HS-5 (cell line): ENCODE measurements at regions not wholly inside any gene's neighbourhood (a gene's known extent, or its start where the extent isn't known, plus 50 kb on each side); places are given as distances from the start of the nearest gene placed in this dataset.
"Not testable (repeated sequence)": the region's sequence is repeated elsewhere in the genome, so short reads cannot be mapped to it uniquely, and the experiment has no call there.

ENCODE experiments used
- DNase-seq: peaks from one replicate; pipeline ENCODE4 v3.0.0-alpha.2; 2012; ENCODE audit warnings: low read depth

DNA sequence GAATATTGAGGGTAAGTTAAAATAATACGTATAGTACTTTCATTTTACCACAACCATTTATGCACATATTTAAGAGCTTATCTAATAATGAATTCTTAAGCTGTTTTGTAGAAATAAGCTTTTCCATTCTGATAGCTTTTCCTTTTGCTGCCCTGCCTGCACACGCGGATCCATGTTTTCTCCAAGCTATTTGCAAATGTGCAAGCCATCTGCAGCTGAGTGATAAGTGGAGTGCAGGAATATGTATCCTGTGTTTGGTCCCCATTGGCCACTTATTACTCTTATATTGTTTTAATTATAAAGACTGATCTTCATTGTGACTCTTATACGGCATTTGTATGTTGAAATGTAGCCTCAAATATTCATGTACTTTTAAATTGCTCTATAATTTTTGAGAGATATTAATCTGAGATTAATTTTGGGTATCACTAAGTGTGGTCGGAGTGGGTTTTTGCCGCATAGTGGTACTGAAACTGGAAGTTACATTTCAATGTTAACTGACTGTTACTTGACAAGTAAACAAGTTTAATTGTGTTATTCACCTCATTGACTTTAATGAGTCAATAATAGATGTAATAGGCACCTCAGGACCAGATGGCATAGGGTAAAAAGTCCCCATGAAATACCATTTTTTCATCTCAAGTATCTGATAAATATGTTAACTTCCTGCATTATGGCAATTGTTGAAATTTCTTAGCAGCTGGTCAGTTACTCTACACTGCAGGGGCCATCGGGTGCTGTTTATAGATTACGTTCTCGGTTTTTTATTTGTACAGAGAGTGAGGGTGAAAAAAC is 1567.4 kb downstream of the EFNB2 start:
- DNase-seq: no peak

DNA sequence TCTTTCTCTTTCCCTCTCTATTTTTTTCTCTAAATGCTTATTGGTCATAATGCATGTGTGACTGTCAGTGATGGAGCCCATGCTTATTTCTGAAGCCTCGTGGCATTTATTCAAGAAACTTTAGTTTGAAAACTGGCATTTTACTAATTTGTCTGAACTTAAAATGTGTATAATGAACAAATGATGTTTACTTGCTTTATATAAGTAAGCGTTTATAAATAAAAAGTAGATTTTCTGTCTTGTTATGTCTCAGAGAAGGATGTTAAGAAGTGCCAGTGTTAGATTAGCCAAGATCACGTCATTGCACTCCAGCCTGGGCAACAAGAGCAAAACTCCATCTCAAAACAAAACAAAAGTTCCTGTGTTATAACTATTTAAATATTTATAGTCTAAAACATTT is 1568.1 kb downstream of the EFNB2 start:
- DNase-seq: no peak

GRCh38 chr13:104962411-104962810 is 1573.1 kb downstream of the EFNB2 start:
- no peak for DNase-seq

DNA sequence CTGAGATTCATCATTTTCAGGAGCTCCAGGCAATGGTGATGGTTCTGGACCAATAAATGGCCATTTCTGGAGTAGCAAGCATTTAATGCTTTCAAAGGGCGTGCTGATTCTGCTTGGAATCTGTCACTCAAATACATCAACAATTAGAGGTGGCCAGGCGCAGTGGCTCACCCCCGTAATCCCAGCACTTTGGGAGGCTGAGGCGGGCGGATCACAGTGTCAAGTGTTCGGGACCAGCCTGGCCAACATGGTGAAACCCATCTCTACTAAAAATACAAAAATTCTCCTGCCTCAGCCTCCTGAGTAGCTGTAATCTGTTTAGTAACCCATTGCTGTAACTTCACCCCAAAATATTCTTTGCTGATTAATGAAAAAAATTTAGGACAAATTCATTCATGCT is 1574.2 kb downstream of the EFNB2 start:
- DNase-seq: no peak

DNA sequence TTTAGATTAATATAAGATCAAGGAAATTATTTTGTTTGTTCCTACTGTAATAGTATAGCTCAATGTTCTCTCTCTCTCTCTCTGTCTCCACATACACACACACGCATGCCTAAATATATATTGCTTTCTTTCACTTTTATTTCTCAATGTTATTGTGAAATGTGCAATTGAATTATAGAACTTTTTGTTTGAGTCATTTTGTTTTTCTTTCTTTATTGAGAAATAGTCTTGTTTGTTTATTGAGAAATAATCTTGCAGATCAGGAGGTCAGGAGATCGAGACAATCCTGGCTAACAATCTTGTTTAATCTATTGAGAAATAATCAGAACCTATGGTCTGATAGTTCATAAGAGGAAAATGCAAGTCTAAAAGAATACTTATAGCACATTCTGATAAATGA is 1581.3 kb downstream of the EFNB2 start:
- no peak for DNase-seq

DNA sequence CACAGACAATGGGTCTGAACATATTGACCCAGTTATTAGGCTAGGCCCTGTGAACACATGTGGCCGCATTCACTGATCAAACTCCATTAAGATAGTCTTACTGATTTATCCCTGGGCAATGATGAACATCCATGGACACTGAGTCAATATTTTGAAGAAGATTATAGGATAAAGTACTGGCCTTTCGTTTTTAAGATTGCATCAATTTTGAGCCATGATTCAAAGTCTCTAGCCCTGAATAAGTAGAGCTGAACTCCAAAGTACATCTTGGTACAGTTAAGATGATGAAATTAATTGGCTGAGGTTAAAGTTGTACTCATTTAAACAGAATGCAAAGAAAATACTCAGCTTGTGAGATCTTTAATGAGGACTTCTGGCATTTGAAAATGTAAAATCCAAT is 1581.9 kb downstream of the EFNB2 start:
- DNase-seq: no peak

- DNase-seq: no peak
Measured at GRCh38 chr13:104949840-104950740, 1585.4 kb downstream of the EFNB2 start.

GRCh38 chr13:104944176-104944575 is 1591.3 kb downstream of the EFNB2 start:
- DNase-seq: no peak

DNA sequence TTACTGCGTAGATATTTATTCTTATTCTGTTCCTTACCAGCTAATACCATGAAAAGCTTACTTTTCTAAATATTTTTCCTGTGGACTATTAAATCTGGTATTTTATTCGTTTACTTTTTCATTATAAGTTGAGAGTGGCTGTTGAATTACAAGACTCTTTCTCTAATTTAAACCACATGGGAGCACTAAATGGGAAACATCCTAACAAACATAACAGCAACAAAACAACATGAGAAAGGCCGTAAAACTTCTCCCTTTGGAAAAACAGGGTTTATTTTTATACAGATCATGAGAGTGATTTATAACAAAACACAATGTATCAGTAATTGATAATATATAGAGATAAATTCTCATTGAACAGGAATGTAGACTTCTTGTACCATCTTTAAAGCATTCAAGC is 1592.1 kb downstream of the EFNB2 start:
- no peak for DNase-seq

DNA sequence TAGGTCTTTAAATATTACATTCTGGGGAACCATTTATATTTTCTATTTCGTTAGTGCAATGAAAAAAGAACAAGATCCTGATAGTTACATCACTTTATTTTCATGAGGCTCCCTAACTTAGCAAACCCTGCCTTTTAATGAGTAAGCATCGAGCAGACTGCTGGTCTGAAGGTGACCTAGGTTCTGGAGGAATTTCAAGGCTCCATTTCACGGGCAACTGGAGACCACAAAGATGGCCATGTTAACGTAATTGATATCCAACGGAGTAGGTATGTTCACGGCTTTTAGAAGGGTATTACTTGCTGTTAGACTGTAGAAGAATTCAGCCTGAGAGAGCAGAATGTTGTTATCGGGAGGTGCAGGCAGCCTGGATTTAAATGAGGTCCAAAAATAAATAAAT is 1597.6 kb downstream of the EFNB2 start:
- no peak for DNase-seq

DNA sequence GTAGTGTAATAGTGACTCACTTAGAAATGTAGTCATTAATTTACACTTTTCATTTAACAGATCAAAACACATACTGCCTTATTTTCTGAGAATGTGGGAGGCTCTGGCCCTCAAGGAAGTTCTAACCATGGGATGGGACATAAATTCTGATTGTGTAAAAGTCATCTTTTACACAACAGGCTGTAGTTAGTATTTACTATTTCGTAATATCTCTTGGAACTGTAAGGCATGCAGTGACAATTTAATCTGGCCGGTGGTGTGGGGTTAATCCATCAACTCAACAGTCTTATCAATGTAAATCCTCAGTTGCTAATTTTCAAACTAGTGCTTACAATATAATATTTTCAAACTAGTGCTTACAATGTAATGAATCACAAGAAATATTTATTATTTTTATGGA is 1599.2 kb downstream of the EFNB2 start:
- no peak for DNase-seq

GRCh38 chr13:104920513-104920912 is 1614.9 kb downstream of the EFNB2 start:
- not testable (repeated sequence) for DNase-seq

GRCh38 chr13:104920091-104920490 is 1615.4 kb downstream of the EFNB2 start:
- DNase-seq: no peak

DNA sequence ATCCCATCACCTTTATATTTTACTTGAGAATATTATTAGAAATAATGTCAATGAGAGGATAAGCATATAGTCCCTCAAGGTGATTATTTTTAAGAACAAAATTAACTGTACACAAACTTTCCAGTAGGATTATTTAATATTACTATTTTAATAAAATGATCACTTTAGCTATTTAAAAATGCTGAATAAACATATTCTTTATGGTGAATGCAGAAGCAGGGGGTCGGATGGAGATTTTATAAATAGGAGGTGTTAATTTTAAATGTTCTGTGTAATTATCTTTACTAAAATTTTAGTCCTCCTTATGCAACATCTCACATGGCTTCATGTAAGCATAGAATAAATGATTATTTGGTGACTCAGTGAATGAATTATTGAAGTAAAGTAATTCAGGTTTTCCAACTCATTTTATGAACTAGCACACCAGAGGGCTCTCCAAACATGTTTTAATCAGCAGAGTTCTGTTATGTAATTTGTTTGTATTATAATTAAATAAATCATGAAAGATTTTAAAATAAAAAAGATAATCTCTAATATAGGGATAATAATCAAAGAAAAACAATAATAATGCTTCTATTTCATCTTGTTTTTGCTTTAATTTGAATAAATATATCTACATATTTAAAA is 1635.2 kb downstream of the EFNB2 start:
- no peak for DNase-seq

DNA sequence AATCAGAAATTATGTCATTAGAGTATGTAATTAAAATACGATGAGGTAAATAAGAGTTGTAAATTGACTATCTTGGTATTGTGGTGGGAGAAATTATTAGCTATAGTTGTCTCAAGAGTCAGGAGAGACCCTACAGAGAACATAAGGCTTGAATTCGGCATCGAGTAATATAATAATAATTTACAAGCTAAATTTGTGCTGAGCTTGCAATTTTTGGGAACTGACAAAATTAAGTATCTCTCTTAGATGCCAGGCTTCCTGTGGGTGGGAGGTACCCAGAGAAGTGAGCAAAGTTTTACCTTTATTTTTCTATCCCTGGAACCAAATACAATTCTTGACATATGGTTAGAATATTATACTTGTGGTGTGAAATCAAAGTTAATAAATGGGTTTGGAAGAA is 1637.0 kb downstream of the EFNB2 start:
- DNase-seq: no peak

- no peak for DNase-seq
Measured at GRCh38 chr13:104895521-104895920, 1639.9 kb downstream of the EFNB2 start.

DNA sequence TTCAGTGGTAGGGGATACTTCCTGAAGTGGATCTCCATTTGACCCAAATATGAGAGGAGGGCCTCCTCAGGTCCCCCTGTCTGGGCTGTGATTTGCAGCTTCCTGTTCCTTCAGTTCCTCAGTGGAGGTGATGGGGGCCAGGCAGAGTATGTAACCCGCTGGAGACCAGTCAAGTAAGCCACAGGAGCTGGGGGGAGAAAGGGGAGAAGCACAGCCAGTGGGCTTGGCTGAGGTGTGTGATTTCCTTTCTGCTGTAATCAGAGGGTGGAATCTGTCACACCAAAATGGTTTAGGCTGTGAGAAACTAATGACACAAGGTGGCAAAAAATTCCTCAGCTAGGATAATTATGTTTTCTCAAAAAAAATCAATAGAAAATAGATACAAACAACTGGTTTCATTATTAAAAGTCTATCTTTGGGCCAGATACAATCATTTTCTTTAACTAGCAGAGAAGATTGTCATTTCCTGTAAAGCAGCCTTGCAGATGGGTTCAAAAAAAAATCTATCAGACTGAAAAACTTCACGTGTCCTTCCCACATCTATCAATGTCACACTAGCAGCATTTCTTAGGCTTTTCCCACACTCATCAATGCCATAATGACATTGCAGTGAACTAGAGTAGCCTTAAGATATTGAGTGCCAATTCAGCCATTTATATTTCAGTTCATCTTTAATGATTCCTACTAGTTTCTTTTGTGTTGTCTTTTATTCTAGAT is 1660.3 kb downstream of the EFNB2 start:
- DNase-seq: no peak

DNA sequence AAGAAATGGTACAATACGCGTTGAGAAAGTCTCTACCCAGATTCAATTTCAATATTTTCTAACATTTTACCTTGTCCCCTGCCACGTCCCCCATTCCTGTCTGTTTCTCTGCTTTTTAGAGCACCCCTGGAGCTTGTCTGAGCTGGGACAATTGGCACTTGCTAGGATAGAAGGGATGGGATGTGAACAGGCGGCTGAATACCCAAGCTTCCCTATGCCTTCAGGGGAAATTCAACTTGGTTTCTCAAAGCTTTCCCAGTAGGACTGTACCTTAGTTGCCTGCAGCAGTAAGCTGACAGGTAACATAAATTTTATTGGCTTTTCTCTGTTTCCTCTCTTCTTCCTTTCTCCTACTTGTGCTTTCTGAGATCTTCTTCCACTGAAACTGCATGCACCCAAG is 1663.3 kb downstream of the EFNB2 start:
- no peak for DNase-seq

DNA sequence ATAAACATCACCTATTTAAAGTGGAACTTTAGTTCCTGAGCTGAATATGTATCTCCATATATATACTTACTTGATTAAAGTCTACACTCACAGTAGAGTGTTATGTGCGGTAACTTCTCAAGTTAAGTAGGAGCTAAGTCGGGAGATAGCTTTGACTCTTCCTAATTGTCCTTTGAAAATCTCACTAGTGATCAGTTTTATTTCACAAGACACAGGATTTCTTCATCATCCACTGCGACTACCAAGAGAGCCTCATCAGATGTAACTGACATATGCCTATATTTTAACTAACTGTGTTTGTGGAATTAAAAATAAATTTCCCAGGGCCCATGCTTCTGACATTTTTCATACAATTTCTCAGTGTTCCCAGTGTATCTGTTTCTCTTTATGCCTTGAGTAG is 1664.0 kb downstream of the EFNB2 start:
- DNase-seq: no peak

GRCh38 chr13:104869501-104869900 is 1666.0 kb downstream of the EFNB2 start:
- DNase-seq: no peak

GRCh38 chr13:104868806-104869205 is 1666.7 kb downstream of the EFNB2 start:
- no peak for DNase-seq

DNA sequence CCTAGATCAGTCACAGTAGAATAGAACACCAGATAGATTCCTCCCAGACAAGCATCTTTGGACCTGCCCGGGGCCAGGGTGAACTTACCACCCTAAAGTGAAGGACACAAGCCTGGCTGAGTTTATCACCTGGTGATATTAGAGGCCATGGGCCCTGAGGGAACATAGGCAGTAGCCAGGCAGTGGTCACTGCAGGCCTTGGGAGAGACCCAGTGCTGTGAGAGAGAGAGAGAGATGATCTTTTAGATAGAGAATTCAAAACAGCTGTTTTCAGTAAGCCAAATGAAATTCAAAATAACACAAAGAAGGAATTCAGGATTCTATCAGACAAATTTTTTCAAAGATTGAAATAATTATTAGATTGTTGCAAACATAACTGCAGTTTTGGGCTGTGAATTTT is 1679.9 kb downstream of the EFNB2 start:
- DNase-seq: no peak
